Activated CD4-positive, alpha-beta T cell treated with anti-CD3 and anti-CD28 coated beads, Interleukin-2, Interleukin-4, amounts not matched to agents 100 ng/mL and 50 ng/mL, durations not matched to agents 16 hours and 8 hours (primary cell): ENCODE measurements at regions not wholly inside any gene's neighbourhood (a gene's known extent, or its start where the extent isn't known, plus 50 kb on each side); places are given as distances from the start of the nearest gene placed in this dataset.
"Not testable (repeated sequence)": the region's sequence is repeated elsewhere in the genome, so short reads cannot be mapped to it uniquely, and the experiment has no call there.

Experiments used
- DNase-seq: peaks from one replicate; pipeline ENCODE4 v3.0.0-alpha.2; 2020; ENCODE audit warnings: low spot score

DNA sequence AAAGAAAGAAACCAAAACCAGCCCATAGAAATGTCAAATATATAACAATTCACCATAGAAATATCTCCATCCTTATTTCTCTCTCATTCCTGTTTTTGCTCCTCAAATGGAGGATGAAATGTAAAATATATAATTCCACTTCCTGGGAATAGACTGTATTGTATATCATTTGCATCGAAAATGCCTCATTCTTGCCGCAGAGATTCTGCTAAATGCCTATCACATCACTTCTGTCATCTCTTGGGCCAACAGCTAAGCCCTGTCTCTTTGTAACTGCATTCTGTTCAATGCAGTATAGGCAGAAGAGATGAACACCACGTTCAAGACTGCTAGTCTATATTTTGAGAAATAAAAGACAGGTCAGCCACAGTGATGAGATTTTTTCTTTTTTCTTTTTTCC, 956.3 kb upstream of the SOX9 start:
- no peak for DNase-seq

DNA sequence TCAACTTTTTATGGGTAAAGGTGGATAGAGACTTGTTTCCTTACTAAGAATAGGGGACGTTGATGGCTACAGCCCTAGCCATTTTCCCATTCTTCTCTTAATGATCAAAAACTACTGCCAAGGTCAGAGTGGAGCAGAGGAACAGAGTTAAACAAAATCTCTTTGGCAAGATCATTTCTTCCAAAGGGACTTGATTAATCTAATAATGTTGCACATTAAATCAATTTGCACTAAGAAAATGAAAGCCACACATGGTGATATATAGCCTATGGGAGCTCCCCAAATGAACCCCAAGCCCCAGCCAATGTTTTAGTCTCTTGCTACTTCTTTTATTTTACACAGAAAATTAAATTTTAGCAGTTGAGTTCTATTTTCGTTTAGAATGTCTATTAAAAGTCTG, 954.5 kb upstream of the SOX9 start:
- no peak for DNase-seq

DNA sequence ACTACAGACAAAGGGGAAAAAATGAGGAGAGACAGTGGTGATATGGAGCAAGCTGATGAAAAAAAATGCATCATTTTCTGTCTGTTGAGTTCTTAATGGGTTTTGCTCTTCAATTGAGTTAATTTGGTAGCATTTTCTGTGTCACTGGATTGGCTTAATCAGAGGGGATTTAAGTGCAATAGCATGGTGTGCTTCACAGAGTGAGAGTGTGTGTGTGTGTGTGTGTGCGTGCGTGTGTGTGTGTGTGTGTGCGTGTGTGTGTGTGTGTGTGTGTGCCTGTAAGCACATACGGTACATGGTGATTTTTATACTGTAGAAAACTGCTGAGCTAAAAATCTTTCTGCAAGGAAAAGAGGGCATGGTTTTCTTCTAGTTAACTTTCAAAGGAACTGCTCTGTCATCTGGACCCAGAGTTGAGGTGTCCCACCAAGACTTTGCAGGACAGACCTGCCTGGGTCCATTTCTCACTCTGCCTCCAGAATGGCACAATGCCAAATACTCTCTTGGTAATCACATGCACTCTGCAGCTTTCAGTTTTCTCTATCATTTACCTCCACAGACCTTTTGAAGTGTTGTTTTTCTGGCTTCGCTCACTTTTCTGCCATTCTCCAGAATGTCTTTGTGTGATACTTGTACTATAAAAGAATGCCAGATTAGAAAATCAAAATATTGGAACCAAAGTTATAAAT, 952.6 kb upstream of the SOX9 start:
- no peak for DNase-seq

- no peak for DNase-seq
Measured at GRCh38 chr17:71170070-71170469, 950.8 kb upstream of the SOX9 start.

DNA sequence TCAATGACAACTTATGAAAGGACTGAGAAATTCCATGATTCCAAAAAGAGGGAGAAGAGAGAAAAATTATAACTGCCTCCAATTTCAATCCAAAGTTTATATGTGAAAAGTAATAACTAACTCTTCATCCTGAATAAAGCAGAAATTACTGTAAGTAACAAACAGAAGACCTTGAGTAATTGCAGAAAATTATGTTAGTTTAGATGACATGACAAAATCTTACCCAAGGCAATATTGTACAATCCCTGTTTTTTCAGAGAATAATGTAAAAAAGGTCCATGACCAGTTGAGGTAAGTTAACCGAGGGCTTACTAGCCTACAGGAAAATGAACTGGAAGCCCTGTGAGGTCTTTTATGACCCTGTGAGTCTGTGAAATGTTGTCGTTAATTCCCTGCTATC, 949.5 kb upstream of the SOX9 start:
- no peak for DNase-seq

- no peak for DNase-seq
Measured at GRCh38 chr17:71173991-71174390, 946.8 kb upstream of the SOX9 start.

DNA sequence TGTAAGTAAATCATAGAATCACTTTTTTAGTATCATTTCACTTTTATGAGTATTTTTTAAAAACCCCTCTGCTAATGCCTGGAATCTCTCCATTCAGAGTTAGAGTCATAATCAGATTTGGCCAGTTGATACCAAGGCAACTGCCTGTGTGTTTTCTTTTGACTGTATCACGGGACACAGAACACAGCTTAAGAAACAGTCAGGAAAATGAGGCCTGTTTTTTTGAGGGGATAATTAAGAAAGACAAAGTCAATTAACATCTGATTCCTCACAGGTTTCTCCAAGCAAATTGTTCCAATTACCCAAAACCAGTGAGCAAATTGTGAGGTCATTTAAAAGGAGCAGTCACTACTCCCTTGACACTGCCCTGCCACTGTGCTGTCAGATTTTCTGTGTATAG, 944.5 kb upstream of the SOX9 start:
- no peak for DNase-seq

DNA sequence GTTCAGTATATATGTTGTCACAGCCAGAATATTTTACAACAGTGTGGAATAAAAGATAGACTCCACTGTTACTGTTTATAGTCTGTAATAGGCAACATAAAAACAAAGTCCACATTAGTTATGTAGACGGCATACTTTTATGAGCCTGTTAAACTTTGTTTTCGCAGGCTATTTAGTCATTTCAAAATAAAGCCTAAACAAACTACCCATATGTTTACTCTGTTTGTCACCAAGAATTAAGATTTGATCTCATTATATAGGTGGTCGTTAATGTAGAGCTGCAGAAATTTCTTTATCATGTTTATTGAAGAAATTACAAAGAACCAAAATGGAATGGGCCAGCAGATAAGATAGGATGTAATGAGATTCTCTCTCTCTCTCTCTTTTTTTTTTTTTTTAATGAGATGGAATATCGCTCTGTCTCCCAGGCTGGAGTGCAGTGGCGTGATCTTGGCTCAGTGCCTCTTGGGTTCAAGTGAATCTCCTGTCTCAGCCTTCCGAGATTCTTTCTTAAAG, 943.8 kb upstream of the SOX9 start:
- no peak for DNase-seq

- no peak for DNase-seq
Measured at GRCh38 chr17:71180801-71181385, 939.9 kb upstream of the SOX9 start.

GRCh38 chr17:71183066-71183660, 937.7 kb upstream of the SOX9 start:
- DNase-seq = no peak

DNA sequence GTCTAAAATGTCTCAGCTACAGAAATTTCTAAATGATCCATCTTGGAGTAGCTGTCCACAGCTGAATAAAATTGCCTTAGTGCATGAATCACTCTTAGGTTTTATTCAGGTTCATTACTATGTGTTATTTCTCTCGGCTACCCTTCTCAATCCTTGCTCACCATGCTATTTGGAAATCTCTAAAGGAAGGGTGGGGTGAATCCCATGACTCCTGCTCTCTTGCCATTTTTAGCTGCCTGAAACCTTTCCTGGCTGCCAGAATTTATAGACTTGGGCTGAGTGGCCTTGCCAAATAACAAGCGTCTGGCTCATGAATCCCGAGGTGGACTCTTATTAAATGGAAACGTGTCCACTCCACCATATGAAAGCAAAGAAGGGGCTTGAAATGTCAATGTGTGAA, 936.1 kb upstream of the SOX9 start:
- DNase-seq = no peak

DNA sequence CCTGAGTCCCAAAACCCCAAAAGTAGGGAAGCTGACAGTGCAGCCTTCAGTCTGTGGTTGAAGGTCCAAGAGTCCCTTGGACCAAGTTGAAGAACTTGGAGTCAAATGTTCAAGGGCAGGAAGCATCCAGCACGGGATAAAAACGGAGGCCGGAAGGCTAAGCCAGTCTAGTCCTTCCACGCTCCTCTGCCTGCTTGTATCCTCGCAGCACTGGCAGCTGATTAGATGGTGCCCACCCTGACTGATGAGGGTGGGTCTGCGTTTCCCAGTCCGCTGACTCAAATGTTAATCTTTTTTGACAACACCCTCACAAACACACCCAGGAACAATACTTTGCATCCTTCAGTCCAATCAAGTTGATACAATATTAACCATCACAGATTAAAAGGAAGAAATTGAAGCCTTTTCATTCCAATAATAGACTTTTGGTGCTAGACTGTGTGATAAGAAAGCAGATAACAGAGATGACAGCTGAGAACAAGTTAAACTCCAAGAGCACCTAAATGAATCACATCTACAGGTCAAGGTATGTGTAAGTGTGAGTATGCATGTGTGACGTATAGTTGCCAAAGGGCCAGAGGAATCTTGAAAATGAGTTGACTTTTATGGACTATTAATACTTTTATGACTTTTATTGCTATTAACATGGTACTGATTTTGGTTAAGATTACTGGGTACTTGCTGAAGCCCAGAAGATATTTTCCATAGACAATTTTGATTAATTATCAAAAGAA, 933.5 kb upstream of the SOX9 start:
- no peak for DNase-seq

DNA sequence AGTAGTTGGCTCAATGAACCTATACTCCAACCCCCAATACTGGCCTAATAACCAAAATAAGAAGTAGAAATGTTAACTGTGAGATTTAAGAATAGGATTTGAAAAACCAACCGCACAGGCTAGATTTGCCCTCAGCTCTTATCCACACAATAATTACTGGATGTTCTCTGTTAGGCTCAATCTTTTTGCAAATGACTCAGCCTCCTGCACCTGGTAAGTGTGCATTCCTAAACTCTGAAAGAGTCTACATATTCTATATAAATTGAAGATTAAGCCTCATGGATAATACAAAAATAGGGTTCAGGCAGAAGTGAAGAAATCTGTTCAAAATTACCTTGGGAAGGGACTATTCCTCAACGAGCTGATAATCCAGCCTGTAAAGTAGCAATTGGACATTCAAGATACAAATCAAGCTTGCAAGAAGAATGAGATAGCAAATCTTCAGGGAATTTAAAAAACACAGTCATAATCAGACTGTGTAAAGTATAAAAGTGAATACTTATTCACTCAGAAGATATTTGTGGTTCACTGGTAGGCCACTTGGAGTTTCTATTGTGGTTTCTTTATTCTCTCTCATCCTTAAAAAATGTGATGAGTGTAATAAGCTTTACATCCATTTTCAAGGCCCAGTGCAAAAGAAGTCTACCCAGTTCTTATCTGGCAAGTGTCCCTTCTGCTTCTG, 931.9 kb upstream of the SOX9 start:
- no peak for DNase-seq

DNA sequence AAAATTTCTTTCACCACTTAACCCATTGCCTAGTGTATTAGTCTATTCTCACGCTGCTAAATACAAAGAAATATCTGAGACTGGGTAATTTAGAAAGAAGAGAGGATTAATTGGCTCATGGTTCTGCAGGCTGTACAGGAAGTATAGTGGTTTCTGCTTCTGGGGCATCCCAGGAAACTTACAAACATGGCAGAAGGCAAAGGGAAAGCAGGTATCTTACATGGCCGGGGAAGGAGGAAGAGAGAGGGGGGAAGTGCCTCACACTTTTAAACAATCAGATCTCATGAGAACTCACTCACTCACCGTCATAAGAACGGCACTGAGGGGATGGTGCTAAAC, 931.4 kb upstream of the SOX9 start:
- DNase-seq = no peak

GRCh38 chr17:71192039-71192555, 928.7 kb upstream of the SOX9 start:
- no peak for DNase-seq

DNA sequence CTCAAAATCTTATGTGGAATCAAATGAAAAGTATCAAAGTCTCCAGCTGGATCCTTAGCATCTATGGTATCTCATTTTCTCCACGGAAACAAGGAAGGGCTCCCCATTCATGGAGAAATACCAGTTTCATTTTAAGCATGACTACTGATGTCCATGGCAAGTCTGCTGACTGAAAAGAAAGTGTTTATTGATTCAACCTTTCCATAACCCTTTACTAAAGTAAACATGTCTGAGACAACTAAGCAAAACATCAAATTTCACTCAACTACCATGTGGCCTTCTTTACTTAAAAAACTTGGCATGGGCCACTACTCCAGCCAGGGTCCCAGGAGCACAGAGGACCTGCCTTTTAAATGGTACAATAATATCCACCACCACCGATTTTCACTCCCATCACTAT, 928.0 kb upstream of the SOX9 start:
- no peak for DNase-seq

- no peak for DNase-seq
Measured at GRCh38 chr17:71200597-71200996, 920.2 kb upstream of the SOX9 start.

DNA sequence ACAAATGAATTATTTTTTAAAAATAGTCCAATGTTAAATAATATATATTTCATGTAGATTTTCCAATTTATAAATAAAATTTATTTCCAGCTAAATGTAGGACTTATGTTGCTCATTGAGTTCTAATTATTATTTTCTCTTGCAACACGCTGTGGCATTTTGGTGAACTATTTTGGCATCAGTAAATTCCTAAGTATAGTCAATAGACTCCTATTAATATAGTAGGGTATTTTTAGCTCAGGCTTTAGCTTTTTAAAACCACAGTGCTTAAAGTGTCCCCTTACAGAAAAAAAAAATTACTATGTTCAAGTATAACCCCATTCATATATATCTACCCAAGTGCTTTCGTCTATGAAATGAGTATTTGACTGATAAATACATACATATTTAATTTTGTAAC, 919.2 kb upstream of the SOX9 start:
- DNase-seq = no peak

GRCh38 chr17:71202449-71202848, 918.4 kb upstream of the SOX9 start:
- no peak for DNase-seq

DNA sequence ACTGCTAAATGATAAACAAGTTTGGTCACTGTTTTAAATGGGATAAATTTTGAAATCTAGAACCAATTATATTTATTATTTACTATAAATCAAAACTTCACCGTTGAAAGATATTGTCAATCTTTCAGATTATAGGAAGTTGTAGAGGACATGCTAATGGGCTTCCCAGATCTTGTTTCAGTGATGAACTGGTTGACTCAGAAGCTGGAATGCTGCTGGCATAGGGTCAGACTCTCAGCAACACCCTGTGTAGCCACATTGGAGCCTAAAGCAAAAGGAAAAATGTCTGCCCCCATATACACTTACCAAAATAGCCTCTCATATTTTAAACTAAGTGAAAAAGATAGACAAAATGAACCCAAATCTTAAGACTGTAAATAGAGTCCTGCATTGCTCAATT, 916.9 kb upstream of the SOX9 start:
- DNase-seq = no peak

DNA sequence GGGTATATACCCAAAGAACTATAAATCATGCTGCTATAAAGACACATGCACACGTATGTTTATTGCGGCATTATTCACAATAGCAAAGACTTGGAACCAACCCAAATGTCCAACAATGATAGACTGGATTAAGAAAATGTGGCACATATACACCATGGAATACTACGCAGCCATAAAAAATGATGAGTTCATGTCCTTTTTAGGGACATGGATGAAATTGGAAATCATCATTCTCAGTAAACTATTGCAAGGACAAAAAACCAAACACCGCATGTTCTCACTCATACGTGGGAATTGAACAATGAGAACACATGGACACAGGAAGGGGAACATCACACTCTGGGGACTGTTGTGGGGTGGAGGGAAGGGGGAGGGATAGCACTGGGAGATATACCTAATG, 914.9 kb upstream of the SOX9 start:
- not testable (repeated sequence) for DNase-seq

- DNase-seq = no peak
Measured at GRCh38 chr17:71208111-71208704, 912.6 kb upstream of the SOX9 start.
